Ovary (tissue), 3 donors: ENCODE measurements at regions not wholly inside any gene's neighbourhood (a gene's known extent, or its start where the extent isn't known, plus 50 kb on each side); places are given as distances from the start of the nearest gene placed in this dataset.

Experiments
- EP300 ChIP-seq: sonication (generic); formaldehyde crosslinking; IDR thresholded peaks from one replicate; pipeline ENCODE4 v1.6.1; 2017; ENCODE audit warnings: antibody characterized with exemption
- POLR2A ChIP-seq: fragments of 450-650 bp; IDR thresholded peaks from one replicate; pipeline ENCODE4 v1.6.1; 2017; ENCODE audit warnings: antibody characterized with exemption, mild to moderate bottlenecking, moderate library complexity
- TF ChIP-seq, protein P1 (sequence below), 3 donors: fragments of 450-650 bp in 2 of 3; fragments of 200-600 bp in 1 of 3; IDR thresholded peaks; one replicate each; pipeline versions ENCODE4 v1.5.1 to v1.8.0; 2016 to 2022; ENCODE audit warnings: antibody characterized with exemption in 3 of 3, mild to moderate bottlenecking in 1 of 3
- donor health status: DM: no; HTN: no; CAD: no.

DNA sequence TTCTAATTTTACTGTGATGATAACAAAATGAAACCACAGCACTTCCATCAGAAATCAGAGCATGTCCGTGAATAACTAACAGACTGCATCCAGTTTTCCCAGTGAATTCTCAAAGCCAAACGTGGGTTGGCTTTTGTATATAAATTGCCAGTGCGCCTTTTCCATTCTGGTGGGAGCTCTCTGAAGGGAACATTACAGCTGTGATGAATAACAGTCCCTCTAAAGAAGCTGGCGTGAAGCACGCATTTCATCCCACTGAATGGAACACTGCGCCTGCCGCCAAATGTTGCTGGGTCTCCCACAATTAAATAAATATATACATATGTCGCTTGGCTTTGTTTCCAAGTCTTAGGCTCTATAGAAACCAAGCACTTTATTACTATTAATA, 113.0 kb upstream of the PFN2 start:
- TF ChIP-seq EP300: no peak
- TF ChIP-seq, protein P1, sequence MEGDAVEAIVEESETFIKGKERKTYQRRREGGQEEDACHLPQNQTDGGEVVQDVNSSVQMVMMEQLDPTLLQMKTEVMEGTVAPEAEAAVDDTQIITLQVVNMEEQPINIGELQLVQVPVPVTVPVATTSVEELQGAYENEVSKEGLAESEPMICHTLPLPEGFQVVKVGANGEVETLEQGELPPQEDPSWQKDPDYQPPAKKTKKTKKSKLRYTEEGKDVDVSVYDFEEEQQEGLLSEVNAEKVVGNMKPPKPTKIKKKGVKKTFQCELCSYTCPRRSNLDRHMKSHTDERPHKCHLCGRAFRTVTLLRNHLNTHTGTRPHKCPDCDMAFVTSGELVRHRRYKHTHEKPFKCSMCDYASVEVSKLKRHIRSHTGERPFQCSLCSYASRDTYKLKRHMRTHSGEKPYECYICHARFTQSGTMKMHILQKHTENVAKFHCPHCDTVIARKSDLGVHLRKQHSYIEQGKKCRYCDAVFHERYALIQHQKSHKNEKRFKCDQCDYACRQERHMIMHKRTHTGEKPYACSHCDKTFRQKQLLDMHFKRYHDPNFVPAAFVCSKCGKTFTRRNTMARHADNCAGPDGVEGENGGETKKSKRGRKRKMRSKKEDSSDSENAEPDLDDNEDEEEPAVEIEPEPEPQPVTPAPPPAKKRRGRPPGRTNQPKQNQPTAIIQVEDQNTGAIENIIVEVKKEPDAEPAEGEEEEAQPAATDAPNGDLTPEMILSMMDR (IDR thresholded peaks at IDR 0.05): no peak
- TF ChIP-seq POLR2A: no peak
